Stimulated activated CD4-positive, alpha-beta T cell treated with anti-CD3 and anti-CD28 coated beads, Interleukin-12 subunit alpha, Interleukin-12 subunit beta, amount 100 ng/mL, for 48 hours (primary cell): ENCODE measurements at regions not wholly inside any gene's neighbourhood (a gene's known extent, or its start where the extent isn't known, plus 50 kb on each side); places are given as distances from the start of the nearest gene placed in this dataset.
"Not testable (repeated sequence)": the region's sequence is repeated elsewhere in the genome, so short reads cannot be mapped to it uniquely, and the experiment has no call there.

Experiments
- DNase-seq, 3 donors: peaks; one replicate each; pipeline ENCODE4 v3.0.0-alpha.2; 2020; ENCODE audit warnings: low read depth in 2 of 3, low spot score in 1 of 3

DNA sequence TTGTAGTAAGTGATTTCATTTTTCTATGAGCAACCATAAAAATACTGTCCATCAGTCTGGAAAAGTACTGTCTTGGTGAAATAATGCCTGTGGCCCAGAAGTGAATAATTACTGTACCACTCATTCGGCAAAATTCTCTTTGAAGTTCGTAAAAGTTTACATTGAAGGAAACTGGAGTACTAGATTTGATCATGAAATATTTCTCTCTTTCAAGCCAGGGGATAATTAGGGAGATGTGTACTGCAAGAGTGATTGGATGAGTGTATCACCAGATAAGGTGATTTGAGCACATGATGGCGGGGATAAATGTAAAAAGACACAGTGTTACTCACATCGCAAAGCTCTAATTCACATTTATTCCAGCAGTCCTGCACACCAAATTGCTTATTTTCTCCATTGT lies 883.2 kb upstream of the PIK3C3 start:
- DNase-seq, result no peak

DNA sequence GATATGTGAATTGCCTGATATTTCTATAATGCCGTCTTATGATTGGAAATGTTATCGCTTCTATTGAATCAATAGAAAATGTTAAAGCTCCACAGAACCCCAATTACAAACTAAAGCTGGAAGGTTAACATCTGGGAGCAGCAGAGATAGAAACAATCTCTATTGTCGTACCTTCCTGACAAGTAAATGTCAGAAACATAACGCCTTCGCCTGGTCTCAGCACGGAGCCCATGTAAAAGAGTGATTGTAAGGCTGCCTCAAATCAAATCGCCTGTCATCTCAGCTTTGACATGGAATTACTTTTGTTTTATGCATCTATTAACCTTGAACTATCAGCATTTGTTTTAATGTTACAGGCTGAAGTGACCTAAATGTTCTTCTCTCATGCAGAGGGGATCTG lies 885.9 kb upstream of the PIK3C3 start:
- no peak for DNase-seq

DNA sequence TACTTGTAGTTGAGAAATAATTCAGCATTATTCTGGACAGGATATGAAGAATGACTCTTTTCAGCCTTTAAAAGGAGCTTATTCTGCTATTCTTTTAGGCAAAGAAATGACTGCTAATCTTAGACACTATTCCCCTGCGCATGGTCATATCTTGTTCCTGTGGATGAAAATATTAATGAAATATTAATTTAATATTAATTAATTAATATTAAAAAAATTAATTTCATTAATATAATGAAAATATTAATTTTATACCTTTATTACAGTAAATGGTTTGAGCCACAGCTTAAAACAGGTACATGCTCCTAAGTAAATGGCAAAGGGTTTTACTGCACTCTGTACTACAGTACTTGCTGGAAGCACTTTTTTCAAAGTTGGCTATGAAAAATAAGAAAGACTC lies 890.1 kb upstream of the PIK3C3 start:
- DNase-seq, result no peak

DNA sequence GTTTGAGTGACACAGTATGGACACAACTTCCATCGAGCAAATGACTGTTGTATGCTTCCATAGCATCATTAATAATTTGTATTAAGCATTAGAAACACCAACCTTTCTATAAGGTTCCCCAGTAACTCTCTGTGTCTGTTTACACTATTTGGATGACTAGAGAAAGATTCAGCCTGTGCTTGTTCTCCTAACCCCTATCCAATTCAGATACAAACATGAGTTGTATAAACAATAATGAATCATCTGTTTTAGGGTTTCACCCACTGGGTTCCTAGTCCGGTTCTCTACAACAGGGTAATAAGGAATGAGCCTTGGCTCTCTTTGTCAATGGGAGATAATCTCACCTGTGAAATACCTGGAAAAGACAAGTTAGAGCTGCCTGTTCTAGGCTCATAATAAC lies 894.1 kb upstream of the PIK3C3 start:
- DNase-seq, result no peak

DNA sequence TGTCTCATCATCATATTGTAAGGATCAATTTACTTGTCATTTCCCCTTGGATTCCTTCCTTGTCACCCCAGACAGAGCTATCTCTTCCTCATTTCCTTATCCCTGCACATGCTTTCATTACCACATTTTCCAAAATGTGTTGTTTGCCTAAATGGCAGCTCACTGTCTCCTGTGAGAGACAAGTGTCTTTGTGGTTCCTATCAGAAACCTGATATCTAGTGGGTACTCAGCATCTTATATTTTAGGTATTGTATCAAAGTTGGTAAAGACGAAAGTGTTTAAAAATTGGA lies 896.0 kb upstream of the PIK3C3 start:
- no peak for DNase-seq

DNA sequence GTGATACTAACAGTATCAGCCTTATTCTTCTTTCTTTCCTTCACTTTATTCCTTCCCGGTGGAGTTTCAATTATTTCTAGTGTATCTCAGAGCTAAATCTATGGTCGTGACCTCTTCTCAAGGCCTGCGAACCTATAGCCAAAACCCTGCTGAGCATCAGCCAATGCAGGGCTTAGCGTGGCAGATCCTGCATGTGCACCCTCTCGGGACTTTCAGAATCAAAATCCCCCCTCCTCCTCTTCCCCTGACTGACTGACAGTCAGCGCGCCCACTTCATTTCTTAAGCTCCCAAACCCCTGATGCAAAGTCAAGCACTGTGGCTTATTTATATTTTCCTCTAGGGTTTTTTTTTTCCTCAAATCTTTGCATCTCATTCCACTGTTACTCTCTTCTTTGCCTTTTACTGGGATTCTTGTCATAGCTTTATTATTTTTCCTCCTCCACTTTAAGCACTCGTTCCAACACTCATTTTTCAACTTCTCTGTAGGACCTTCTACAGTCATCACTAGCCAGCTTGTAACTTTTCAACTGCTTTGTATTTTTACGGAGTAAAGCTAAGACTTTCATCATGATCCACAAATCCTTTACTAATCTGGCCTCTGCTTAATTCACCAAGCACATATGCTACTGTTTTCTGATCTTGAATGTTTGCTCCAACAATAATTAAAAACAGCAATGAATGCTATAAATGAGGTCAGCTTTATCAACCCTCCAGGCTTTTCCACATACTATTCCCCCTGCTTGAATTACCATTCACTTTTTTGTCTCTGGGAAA lies 896.5 kb upstream of the PIK3C3 start:
- no peak for DNase-seq

DNA sequence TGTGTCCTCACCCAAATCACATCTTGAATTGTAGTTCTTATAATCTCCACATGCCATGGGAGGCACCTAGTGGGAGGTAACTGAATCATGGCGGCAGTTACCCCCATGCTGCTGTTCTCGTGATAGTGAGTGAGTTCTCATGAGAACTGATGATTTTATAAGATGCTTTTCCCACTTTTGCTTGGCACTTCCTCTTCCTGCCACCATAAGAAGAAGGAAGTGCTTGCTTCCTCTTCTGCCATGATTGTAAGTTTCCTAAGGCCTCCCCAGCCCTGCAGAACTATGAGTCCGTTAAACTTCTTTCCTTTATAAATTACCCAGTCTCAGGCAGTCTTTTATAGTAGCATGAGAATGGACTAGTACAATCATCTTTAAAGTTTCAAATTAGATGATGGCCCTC lies 902.4 kb upstream of the PIK3C3 start:
- DNase-seq, result no peak

DNA sequence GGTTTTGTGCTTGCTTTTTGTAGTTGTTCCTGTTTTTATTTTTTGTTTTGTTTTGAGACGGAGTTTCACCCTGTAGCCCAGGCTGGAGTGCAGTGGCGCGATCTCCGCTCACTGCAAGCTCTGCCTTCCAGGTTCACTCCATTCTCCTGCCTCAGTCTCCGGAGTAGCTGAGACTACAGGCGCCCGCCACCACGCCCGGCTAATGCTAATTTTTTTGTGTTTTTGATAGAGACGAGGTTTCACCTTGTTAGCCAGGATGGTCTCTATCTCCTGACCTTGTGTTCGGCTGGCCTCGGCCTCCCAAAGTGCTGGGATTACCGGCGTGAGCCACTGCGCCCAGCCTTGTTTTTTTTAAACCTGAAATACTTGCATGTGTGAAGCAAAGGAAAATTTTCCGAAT lies 908.8 kb upstream of the PIK3C3 start:
- DNase-seq, result not testable (repeated sequence)

DNA sequence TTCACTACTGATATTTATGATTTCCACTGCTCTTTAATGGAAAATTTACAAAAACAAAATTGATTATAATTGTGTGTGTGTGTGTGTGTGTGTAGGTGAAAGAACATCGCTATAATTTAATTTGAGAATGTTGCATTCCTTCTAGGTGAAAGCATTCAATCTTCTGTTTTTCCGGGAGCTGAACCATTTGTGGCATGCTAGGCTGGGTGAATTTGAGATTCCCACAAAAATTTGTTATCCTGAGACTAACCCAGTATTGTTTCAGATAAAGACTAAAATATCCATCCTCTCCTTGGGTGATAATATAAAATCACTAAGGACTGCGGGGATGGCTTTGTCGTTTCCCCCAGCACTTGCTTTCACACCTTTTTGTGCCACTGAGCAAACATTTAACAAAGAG lies 911.2 kb upstream of the PIK3C3 start:
- DNase-seq, result no peak

DNA sequence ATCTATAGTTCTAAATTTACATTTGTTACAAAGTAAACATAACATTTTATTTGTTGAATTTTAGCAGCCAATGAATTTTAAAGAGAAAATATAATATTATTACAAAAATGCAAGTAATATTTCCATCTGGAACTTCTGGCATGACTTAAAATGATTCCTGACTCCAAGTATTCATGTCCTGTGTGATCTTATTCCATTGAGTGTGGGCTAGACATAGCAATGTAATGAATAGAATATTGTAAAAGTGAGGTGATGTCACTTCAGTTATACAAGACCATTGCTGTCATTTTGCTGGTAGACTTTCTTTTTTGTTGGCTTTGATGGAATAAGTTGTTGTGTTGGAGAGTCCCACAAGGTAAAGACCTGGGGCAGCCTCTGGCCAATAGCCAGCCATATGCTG lies 912.2 kb upstream of the PIK3C3 start:
- DNase-seq, result no peak

DNA sequence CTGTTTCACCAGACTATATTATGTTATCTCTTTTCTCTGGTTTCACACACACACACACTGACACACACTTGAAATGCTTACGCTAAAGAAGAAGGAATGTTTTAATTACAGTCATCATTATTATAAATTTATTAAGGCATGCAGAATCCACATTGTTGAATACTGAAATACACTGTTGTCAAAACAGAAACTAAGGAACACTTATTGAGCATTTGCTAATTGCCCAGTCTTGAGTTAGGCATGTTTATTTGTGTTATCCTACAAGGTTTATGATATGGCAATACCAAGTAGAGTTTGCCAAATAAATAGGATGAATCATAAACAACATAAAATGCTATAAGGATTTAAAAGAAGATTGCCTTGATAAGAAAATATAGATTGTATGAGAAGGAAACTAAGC lies 917.0 kb upstream of the PIK3C3 start:
- DNase-seq, result no peak

DNA sequence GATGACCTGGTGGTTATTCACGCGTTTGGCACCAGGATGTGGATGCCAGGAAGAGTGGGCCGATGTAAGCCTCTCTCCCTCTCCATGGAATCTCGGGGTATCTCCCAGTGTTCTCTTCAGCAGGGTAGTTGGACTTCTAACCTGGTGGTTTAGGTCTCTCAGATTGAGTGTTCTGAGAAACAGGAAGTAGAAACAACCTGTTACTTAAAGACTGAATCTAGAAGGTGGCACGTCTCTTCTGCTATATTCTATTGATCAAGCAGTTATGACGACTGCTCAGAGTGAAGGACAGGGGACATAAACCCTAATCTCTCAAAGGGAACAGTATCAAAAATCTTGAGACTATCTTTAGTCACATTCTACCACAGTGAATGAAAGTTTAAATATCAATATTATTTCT lies 918.7 kb upstream of the PIK3C3 start:
- no peak for DNase-seq

DNA sequence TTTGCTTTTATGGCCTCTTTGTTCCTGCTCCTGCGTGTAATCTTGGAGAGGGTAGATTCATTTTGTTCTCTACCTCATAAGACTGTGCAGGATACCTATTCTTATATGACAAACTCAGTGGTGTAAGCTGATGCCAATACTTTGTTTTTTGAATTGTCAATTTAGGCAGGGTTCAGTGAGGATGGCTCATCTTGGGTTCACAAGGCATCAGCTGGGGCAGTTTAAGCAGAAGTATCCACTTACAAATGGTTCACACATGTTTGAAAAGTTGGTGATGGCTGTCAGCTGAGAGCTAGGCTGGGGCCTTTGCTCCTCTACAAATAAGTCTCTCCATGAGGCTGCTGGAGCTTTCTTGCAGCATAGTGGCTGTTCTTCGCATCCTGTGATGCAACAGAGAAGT lies 920.6 kb upstream of the PIK3C3 start:
- no peak for DNase-seq

DNA sequence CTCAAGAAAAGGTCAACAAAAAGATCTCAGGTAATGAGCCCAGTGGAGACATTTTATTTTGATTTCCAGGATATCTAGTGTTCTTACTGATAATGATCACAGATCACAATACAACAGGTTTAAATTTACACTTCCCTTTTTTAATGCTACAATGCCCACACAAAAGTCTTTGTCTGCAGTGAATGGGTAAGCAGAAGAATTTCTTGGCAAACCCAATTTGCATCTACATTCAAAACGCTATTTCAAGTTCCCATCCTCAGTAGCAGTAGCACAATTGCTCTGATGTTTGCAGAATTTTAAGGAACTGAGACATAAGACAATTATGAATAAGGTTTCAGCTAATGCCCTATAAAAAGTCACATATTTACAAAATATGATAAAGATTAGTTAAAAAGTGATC lies 929.4 kb upstream of the PIK3C3 start:
- no peak for DNase-seq

DNA sequence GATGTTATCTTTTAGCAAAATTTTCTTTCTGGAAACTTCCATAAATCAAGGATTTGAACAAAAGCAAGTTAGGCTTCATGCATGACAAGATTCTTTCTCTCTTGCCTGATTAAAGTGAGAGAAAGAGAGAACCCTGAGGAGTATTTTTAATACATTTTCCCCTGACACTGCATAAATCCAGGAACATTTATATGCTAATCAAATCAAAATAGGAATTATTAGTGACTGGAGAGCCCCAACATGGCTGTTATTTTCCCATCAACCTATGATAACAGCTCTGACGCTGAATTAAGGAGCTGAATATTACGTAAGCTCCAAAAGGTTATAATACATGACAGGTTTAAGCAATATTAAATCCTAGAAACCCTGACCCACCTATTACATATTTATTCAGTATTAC lies 930.2 kb upstream of the PIK3C3 start:
- DNase-seq, result no peak

DNA sequence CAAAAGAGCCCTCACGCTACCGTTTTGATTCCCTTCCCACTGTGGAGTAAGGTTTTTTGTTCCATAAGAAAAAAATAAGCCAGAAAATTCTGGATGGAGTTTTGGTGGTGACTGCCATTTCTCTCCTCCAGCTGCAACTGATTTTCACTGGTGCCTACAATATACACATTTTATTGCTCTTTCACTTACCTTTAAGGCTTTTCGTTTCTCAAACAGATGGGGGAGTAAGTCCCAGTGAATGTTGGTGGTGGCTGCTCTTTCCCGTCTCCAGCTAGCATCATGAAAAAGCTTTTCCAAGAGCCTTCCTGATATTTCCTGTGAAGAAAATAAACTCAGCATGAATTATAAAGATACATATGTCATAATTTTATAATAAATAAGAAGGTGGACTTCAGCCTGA lies 932.5 kb upstream of the PIK3C3 start:
- DNase-seq, result no peak

DNA sequence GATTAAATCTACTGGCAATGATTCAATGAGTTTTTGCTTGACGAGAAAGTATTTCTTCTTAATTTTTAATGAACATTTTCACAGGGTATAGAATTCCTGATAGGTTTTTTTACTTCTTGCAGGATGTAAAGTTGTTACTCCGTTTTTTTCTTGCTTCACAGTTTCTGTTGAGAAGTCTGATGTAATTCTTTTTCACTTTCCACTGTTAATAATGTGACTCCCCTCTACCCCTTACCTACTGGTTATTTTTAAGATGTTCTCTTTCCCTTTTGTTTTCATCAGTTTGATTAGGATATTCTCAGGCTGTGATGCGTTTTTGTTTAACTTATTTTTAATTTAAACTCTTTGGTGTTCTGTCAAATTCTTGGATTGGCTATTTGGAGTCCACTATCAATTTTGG lies 933.9 kb upstream of the PIK3C3 start:
- no peak for DNase-seq

DNA sequence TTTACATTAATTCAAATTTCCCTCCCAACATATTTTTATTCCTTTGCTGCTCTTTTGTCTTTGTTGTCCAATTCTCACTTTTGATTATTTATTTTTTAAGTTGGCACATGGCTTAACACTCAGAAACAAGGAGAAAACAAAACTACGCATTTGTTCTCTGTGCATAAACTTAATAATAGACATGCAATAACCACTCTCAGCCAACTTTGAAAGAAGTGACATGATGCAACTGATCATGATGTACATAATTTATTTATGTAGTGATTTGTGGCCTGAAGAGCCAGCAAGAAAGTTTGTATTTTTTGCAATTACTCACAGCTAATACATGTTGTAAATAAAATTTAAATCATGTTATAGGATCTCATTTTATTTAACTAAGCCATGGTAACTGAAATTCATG lies 942.8 kb upstream of the PIK3C3 start:
- DNase-seq, result no peak

DNA sequence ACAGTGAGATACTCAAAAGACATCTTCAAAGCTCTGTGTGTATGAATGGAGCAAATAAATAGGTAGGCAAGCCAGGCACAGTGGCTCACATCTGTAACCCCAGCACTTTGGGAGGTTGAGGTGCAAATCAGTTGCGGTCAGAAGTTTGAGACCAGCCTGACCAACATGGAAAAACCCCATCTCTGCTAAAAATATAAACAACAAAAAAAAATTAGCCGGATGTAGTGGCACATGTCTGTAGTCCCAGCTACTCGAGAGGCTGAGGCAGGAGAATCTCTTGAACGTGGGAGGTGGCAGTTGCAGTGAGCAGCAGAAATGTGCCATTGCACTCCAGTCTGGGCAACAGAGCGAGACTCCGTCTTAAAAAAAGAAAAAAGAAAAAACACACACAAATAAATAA lies 945.1 kb upstream of the PIK3C3 start:
- no peak for DNase-seq

DNA sequence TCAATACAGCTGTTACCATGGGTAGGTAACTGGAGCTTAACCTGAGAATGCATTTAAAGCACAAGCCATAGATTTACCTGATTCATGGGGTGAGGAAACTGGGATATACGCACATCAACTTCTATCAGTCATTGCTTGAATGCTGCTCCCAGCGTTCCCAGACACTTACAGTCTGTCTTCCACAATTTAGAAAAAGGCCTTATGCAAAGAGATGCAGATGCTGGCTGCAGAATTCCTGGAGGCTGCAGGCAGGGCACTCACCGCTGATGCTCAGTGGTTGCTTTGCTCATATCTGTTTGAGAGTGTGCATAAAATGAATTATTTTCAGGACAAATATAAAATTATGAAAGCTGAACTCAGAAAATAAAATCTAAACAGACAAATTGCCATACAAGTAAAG lies 950.7 kb upstream of the PIK3C3 start:
- no peak for DNase-seq

DNA sequence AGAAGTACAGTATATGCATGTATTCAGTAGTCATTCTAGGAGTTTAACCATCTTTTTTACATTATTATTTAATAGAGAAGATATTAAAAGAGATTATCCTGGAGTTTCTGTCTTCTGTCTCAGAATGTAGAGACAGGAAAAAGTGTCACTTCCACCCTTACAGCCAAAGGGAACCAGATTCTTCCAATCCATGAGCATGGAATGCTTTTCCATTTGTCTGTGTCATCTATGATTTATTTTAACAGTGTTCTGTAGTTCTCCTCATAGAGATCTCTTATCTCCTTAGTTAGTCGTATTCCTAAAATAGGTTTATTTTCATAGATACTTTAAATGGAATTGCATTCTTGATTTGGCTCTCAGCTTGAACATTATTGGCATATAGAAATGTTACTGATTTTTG lies 959.5 kb upstream of the PIK3C3 start:
- DNase-seq, result no peak

DNA sequence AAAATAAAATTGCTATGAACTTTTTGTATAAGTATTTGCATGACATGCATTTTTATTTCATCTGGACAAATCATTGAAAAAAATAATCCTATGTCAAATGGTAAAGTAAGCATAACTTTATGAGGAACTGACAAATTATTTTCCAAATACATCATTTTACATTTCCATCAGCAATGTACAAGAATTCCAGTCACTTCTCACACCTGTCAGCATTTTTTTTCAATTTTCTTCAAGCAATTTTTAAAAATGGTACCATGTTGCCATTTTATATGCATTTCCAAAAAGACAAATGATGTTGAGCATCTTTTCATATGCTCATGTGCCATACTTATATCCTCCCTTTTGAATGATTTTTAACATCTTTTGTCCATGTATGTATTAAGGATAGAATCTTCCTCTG lies 961.7 kb upstream of the PIK3C3 start:
- DNase-seq, result no peak

DNA sequence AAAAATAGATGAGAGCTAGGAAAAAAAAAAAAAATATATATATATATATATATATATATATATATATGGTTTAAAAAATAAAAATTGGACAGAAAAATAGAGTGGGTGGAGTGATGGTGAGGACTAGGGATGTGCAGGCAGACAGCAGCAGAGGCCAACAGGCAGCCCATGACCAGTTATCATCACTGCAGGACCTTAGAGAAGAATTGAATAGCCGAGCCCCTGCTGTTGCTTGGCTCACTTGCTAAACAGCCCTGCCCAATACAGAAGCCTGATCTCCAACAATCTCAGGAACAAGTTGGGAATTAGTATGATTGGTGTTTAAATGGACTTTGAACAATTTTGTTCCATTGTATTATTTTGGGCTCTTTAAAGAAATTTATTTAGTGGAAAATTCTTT lies 967.5 kb upstream of the PIK3C3 start:
- DNase-seq, result no peak

DNA sequence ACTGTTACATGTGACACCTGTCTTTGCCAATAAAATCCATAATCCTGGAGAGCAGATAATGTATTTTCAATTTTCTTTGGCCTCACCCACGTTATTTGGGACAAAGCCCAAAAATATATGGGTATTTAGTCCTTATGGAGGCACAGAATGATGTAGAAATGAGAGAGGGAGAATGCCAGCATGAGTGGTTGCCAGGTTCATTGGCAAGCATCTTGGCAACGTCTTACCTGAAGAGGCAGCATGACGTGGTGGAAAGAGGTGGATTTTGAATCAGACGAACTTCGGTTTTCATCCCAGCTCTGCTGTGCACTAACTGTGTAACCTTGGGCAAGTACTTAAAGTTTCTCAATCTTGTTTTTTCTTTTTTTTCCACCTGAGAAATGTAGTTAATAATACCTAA lies 969.6 kb upstream of the PIK3C3 start:
- DNase-seq, result no peak
